ENCODE measurements at regions not wholly inside any gene's neighbourhood (a gene's known extent, or its start where the extent isn't known, plus 50 kb on each side); places are given as distances from the start of the nearest gene placed in this dataset.
"Not testable (repeated sequence)": the region's sequence is repeated elsewhere in the genome, so short reads cannot be mapped to it uniquely, and the experiment has no call there.

DNA sequence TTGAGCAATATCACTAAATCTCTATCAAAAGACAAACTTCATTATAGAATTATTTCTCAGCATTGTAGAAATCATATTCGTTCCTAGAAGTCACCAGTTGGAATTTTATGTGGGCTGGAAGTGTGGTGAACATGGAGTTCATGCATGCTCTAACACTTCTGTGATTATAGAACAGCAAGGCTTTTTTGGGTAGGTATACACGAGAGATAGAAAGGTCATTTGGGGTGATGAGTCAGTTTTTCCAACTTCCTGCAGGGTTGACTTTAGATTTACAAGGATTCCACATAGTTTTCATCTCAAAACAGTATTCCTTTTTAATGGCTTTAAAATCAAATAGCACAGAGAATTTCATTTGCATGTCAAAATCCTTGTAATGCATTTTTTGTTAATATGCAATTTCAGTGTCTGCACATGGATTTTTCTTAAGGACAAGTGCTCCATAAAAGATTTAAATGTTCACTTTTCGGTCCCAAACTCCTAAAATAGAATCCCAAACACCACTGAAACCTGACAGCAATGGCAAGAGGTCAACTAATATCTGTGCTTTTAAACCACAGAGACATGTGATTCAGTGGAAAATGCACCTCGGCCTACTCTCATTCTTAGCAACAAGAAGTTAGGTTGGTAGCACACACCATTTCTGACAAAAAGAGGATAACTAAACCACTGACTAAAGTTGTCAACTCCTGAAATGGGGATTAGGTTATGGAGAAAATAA, 211.0 kb downstream of the MOXD1 start:
- Histone ChIP-seq H3K9me3 (no peaks in the 10 kb centered on the region), H3K27me3 (no peaks in the 10 kb centered on the region), H3K27ac (peak overlapping the region in 2 of 4 donors; percentile 43 to 53), H3K4me3 (no peak overlapping the region), H3K36me3 (no peaks in the 10 kb centered on the region), H3K4me1 (no peaks in the 10 kb centered on the region)
- TF ChIP-seq, protein P1, sequence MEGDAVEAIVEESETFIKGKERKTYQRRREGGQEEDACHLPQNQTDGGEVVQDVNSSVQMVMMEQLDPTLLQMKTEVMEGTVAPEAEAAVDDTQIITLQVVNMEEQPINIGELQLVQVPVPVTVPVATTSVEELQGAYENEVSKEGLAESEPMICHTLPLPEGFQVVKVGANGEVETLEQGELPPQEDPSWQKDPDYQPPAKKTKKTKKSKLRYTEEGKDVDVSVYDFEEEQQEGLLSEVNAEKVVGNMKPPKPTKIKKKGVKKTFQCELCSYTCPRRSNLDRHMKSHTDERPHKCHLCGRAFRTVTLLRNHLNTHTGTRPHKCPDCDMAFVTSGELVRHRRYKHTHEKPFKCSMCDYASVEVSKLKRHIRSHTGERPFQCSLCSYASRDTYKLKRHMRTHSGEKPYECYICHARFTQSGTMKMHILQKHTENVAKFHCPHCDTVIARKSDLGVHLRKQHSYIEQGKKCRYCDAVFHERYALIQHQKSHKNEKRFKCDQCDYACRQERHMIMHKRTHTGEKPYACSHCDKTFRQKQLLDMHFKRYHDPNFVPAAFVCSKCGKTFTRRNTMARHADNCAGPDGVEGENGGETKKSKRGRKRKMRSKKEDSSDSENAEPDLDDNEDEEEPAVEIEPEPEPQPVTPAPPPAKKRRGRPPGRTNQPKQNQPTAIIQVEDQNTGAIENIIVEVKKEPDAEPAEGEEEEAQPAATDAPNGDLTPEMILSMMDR (IDR thresholded peaks at IDR 0.05) = no peak
- TF ChIP-seq POLR2A (IDR thresholded peaks at IDR 0.05) = no peak
- DNase-seq = no peak

DNA sequence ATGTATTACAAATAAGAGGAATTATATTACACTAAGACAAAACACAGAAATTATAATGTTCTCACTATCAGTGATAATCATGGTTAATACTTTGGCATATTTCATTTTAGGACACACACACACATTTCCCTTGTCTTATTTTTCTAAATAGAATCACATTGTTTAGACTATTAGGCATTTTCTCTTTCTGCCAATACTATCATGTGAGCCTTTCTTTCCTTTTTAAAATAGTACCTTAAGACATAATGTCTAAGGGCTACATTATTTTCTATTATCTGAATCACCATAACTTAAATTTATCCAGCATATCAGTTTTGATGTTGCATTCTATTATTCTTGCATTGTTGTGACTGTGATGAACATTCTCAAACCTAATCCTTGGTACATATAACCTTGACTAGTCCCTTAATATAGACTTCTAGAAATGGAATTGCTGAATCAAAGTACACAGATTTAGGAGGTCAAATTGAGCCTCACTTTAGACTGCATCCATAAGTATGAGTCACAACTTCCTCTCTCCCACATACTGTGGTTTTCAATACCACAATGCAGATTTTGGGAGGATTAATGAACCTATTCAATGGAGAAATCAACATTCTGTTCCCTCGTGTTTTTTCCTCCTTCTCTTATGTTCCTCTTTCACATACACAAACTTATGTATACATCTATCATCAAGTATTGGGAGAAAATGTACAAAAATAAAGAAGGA, 212.6 kb downstream of the MOXD1 start:
- TF ChIP-seq, protein P1 (IDR thresholded peaks at IDR 0.05) = no peak
- TF ChIP-seq POLR2A (IDR thresholded peaks at IDR 0.05) = no peak
- H3K27ac ChIP-seq = no peak overlapping the region
- H3K4me1 ChIP-seq = no peaks in the 10 kb centered on the region
- no peaks in the 10 kb centered on the region for H3K27me3 ChIP-seq
- no peaks in the 10 kb centered on the region for H3K9me3 ChIP-seq
- H3K36me3 ChIP-seq = no peaks in the 10 kb centered on the region
- DNase-seq = no peak
- no peak overlapping the region for H3K4me3 ChIP-seq

DNA sequence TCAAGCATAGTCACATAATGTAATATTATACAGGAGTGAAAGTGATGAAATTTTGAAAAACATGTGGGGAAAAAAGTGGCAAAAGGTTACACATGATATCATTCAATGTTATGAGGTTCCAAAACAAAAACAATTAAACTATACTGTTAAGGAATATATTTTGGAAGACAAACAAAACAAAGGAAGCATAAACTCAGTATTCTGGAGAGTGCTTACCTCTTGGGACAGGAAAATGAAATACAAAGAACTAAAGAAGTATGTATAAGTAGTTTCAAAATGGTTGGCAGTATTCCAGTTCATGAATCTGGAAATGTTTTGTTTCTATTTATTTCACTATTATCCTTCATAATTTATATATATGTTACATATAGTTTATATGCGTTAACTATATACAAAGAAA, 213.5 kb downstream of the MOXD1 start:
- Histone ChIP-seq H3K27me3 (no peaks in the 10 kb centered on the region), H3K4me1 (no peaks in the 10 kb centered on the region), H3K27ac (no peak overlapping the region), H3K9me3 (no peaks in the 10 kb centered on the region), H3K4me3 (no peak overlapping the region), H3K36me3 (no peaks in the 10 kb centered on the region)
- no peak for DNase-seq
- TF ChIP-seq POLR2A (IDR thresholded peaks at IDR 0.05) = no peak
- TF ChIP-seq, protein P1 (IDR thresholded peaks at IDR 0.05) = no peak

DNA sequence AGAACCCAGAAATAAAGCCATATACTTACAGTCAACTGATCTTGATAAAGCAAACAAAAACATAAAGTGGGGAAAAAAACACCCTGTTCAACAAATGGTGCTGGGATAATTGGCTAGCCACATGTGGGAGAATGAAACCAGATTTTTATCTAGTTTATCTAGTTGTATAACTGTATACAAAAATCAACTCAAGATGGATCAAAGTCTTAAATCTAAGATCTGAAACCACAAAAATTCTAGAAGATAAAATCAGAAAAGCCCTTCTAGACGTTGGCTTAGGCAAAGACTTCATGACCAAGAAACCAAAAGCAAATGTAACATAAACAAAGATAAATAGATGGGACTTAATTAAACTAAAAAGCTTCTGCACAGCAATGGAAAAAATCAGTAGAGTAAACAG, 216.3 kb downstream of the MOXD1 start:
- not testable (repeated sequence) for H3K36me3 ChIP-seq, H3K9me3 ChIP-seq, DNase-seq, H3K4me1 ChIP-seq, H3K4me3 ChIP-seq, H3K27me3 ChIP-seq, H3K27ac ChIP-seq

DNA sequence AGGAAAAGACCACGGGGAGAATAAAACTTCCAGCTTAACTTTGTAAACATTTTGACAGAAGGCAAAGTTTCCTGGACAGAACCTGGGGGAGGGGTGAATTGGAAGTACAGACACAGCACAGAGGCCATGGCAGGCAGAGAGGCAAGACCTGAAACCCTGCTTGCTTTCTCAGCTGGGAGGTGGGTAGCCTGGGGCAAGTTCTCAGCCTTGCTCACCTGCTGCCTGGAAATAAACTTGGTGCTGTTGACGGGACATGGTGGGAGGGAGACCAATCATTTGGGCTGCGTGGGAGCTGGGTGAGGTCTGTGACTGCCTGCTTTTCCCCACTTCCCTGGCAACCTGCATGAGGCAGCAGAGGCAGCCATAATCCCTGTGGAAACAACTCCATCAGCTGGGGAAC, 221.3 kb downstream of the MOXD1 start:
- H3K36me3 ChIP-seq = no peaks in the 10 kb centered on the region
- peaks cover 0 to 6% (median under 1%) of the 10 kb centered on the region in 4 donors for H3K9me3 ChIP-seq
- TF ChIP-seq POLR2A (IDR thresholded peaks at IDR 0.05) = no peak
- TF ChIP-seq, protein P1 (IDR thresholded peaks at IDR 0.05) = no peak
- no peaks in the 10 kb centered on the region for H3K27me3 ChIP-seq
- no peak overlapping the region for H3K4me3 ChIP-seq
- H3K4me1 ChIP-seq = no peaks in the 10 kb centered on the region
- H3K27ac ChIP-seq = no peak overlapping the region
- no peak for DNase-seq

DNA sequence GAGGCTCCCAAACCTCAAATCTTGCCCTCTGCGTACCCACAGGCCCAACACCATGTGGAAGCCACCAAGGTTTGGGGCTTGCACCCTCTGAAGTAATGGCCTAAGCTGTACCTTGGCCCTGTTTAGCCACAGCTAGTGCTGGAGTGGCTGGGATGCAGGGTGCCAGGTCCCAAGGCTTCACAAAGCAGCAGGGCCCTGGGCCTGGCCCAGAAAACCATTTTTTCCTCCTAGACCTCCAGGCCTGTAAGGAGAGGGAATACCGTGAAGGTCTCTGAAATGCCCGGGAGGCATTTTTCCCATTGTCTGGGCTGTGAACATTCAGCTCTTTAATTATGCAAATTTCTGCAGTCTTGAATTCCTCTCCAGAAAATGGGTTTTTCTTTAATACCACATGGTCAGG, 223.7 kb upstream of the CCN2 start:
- peaks cover 0 to 12% (median 2%) of the 10 kb centered on the region in 4 donors for H3K9me3 ChIP-seq
- DNase-seq = no peak
- no peak overlapping the region for H3K4me3 ChIP-seq
- no peaks in the 10 kb centered on the region for H3K27me3 ChIP-seq
- H3K36me3 ChIP-seq = no peaks in the 10 kb centered on the region
- H3K4me1 ChIP-seq = no peaks in the 10 kb centered on the region
- no peak for TF ChIP-seq POLR2A (IDR thresholded peaks at IDR 0.05)
- TF ChIP-seq, protein P1 (IDR thresholded peaks at IDR 0.05) = no peak
- no peak overlapping the region for H3K27ac ChIP-seq

All from Peyer's patch (tissue), 4 donors.